ENCODE measurements at regions not wholly inside any gene's neighbourhood (a gene's known extent, or its start where the extent isn't known, plus 50 kb on each side); places are given as distances from the start of the nearest gene placed in this dataset.

GRCh38 chr14:83850092-83850491, 1679.9 kb upstream of the FLRT2 start:
- TF ChIP-seq CTCF (IDR thresholded peaks at IDR 0.05) = no peak
- ATAC-seq = no peak
- intact Hi-C loops (cut with DNase I, micrococcal nuclease) = no loop called here

GRCh38 chr14:83856334-83856733, 1673.6 kb upstream of the FLRT2 start:
- Histone ChIP-seq H3K4me1 (ENCODE audit: low read depth) (no peaks in the 10 kb centered on the region), H3K36me3 (ENCODE audit: low read depth) (no peaks in the 10 kb centered on the region), H3K4me3 (no peak overlapping the region), H3K9me3 (peaks cover 2% of the 10 kb centered on the region)
- no peak for DNase-seq
- intact Hi-C loops (cut with DNase I, micrococcal nuclease) = no loop called here
- no peak for ATAC-seq
- no peak for TF ChIP-seq CTCF (IDR thresholded peaks at IDR 0.05)

More at GRCh38 chr14:83850092-83850491, 1679.9 kb upstream of the FLRT2 start:
- H3K4me3 ChIP-seq = no peak overlapping the region
- H3K4me1 ChIP-seq (ENCODE audit: low read depth) = no peaks in the 10 kb centered on the region
- no peaks in the 10 kb centered on the region for H3K36me3 ChIP-seq (ENCODE audit: low read depth)
- no peak for DNase-seq
- H3K9me3 ChIP-seq = peaks cover 15% of the 10 kb centered on the region

- H3K4me3 ChIP-seq = no peak overlapping the region
Measured at GRCh38 chr14:83860631-83861155, 1669.3 kb upstream of the FLRT2 start.

GRCh38 chr14:83863042-83863774, 1666.7 kb upstream of the FLRT2 start:
- no peaks in the 10 kb centered on the region for H3K9me3 ChIP-seq
- no peak for TF ChIP-seq CTCF (IDR thresholded peaks at IDR 0.05)
- no peak overlapping the region for H3K4me3 ChIP-seq
- intact Hi-C loops (cut with DNase I, micrococcal nuclease) = no loop called here
- ATAC-seq = no peak
- no peaks in the 10 kb centered on the region for H3K4me1 ChIP-seq (ENCODE audit: low read depth)
- no peaks in the 10 kb centered on the region for H3K36me3 ChIP-seq (ENCODE audit: low read depth)
- DNase-seq = no peak

More at GRCh38 chr14:83860631-83861155, 1669.3 kb upstream of the FLRT2 start:
- Histone ChIP-seq H3K9me3 (no peaks in the 10 kb centered on the region), H3K4me1 (ENCODE audit: low read depth) (no peaks in the 10 kb centered on the region), H3K36me3 (ENCODE audit: low read depth) (no peaks in the 10 kb centered on the region)
- TF ChIP-seq CTCF (IDR thresholded peaks at IDR 0.05) = no peak
- DNase-seq (no peak), ATAC-seq (no peak)
- intact Hi-C loops (cut with DNase I, micrococcal nuclease) = no loop called here

- intact Hi-C loops (cut with DNase I, micrococcal nuclease) = no loop called here
- no peak overlapping the region for H3K4me3 ChIP-seq
- no peaks in the 10 kb centered on the region for H3K36me3 ChIP-seq (ENCODE audit: low read depth)
- no peak for ATAC-seq
- H3K9me3 ChIP-seq = no peaks in the 10 kb centered on the region
- H3K4me1 ChIP-seq (ENCODE audit: low read depth) = no peaks in the 10 kb centered on the region
- no peak for TF ChIP-seq CTCF (IDR thresholded peaks at IDR 0.05)
- no peak for DNase-seq
Measured at GRCh38 chr14:83864106-83864505, 1665.8 kb upstream of the FLRT2 start.

All from mucosa of descending colon (tissue), 3 donors.